ENCODE measurements at regions not wholly inside any gene's neighbourhood (a gene's known extent, or its start where the extent isn't known, plus 50 kb on each side); places are given as distances from the start of the nearest gene placed in this dataset.
A peak's percentile ranks its signal among the peaks of the same experiment; 100 is the strongest.

DNA sequence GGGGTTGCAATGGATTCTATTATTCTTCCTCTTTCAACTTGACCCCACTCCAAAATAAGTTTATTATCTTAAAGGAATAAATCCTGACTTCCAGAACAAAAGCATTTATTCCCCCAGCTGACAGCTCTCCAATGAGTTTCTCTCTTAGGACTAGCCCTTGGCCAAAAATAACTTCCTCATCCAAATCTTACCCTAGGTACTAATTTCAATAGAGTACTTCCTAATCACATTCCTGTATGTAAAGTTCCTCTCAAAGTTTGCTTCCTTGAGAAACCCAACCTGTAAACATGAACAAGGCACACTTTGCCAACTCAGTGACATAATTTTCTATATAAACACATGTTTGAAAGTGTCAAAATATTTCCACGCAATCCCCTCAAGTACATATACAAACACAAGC lies 671.2 kb upstream of the GALNTL6 start:
- ATAC-seq: no peak

DNA sequence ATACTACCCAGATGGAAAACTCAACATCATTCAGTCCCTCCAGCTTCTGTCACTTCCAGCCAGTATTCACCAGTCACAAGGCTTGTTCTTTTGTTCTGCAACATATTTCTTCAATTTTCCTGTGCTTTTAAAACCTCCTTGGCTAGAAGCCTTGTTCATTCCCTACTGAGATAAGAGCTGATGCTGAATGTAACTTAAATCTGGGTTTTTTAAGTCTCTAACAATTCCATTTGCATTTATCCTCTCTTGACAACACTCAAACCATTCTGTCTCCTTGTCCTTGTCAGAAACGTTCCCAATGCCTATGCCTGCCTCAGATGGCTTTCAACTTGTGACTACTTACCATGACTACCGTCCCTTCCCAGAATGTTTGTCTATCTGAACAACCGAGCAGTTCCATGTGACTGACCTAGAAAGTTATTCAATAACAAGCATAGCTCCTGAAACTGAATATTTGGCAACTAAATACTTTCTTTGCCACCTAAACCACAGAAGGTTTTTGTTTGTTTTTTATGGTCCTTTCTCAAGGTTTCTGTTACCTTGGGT lies 682.9 kb upstream of the GALNTL6 start:
- no peak for ATAC-seq

DNA sequence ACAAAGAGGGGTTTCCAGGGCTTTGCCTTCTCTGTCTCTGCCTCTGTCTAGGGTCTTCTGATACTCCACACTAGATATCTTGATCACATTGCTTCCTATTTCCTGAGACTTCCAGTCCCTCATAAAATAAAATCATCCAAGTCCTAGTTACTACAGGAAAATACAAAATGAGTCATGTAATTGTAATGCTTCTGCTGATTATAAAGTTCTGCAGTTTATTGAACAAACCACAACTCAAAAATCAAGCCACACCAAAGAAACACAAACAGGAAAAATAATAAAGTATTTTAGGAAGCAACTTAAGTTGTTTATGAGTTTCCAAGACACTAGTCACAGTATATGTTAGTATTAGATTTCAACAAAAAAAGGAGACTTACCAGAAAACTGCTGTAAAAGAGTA lies 695.1 kb upstream of the GALNTL6 start:
- no peak for ATAC-seq

DNA sequence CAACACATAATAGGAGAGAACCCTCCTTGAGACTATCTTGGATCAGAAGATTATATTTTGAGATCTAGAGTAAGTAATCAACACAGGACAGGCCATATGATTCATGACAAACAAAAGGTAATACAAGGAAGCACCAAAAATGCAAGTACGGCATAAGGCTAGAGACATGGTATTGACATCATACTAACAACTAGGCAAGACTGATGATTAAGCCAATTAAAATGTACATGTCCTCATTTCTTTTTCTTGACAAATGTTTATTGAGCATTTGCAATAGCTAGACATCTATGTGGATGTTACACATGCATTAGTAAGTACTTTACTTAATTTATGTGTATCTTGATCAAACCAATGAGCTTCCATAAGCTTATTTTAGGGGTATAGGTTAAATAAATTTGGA lies 695.7 kb upstream of the GALNTL6 start:
- ATAC-seq: no peak

DNA sequence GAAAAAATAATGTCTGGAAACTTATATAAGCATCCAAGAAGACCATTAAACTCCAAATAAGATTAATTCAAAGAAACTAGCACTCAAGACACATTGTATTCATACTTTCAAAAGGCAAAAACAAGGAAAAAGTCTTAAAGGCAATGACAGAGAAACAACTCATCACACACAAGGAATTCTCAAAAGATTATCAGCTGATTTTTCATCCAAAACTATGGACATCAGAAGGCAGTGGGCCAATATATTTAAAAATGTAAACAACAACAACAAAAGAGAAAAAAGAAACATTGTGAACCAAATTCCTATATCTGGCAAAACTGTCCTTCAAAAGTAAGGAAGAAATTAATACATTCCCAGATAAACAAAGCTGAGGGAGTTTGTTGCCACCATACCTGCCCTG lies 711.4 kb upstream of the GALNTL6 start:
- ATAC-seq: no peak

DNA sequence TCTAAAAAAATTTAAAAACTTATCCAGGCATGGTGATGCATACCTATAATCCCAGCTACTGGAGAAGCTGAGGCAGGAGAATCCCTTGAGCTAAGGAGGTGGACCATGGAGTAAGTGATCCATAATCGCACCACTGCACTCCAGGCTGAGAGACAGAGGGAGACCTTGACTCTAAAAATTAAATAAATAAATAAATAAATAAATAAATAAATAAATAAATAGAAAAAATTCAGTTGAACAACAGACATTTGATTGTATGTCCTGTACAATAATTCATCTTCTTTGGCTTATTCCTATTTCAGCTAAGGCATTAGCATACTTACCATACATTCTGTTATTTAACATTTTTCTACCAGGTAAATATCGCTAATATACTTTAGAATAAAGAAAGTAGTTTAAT lies 726.1 kb upstream of the GALNTL6 start:
- no peak for ATAC-seq

DNA sequence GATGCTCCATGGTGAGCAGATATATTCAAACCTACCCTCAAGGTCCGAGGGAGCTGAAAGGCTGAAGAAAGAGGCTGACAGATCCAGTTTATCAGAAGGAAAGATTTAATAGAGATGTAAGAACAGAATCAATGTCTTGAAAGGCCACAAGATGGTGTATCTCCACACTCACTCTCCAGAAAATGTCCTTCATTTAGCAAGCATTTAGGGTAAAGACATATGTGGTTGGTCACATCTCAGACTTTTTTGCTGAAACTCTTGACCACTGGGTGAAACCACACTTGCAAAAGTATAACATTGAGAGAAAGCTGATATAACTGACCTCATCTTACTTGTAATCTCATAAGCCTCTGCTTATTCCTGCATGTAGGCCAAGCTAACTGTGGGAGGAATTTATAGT lies 745.8 kb upstream of the GALNTL6 start:
- ATAC-seq: no peak

DNA sequence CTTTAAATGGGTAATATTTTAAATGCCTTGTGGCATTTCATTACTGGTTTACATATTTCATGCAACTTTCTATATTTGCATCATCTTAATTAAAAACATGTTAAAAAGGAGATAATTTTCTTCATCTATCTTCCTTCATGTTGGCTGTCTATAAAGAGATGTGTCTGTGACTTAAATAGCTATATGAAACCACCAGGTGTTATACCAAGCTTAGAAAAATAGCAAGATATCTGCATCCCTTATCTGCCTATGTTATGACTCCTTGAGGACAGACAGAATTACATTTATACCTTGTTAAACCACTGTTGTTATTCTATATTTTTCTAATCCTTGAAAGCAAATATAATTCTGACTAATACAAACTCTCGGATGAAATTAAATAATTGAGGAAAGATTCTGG lies 763.8 kb upstream of the GALNTL6 start:
- no peak for ATAC-seq

DNA sequence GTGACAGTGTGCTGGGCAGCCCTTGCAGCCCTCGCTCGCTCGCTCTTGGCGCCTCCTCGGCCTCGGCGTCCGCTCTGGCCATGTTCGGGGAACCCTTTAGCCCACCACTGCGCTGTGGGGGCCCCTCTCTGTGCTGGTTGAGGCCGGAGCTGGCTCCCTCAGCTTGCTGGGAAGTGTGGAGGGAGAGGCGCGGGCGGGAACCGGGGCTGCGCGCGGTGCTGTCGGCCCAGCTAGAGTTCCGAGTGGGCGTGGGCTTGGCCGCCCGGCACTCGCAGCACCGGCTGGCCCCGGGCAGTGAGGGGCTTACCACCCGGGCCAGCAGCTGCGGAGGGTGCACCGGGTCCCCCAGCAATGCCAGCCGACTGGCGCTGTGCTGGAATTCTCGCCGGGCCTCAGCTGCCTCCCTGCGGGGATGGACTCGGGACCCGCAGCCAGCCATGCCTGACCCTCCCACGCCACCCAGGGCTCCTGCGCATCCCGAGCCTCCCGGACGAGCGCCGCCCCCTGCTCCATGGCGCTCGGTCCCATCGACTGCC lies 770.1 kb upstream of the GALNTL6 start:
- peak in 1 of 2 donors; percentile 6 for ATAC-seq

DNA sequence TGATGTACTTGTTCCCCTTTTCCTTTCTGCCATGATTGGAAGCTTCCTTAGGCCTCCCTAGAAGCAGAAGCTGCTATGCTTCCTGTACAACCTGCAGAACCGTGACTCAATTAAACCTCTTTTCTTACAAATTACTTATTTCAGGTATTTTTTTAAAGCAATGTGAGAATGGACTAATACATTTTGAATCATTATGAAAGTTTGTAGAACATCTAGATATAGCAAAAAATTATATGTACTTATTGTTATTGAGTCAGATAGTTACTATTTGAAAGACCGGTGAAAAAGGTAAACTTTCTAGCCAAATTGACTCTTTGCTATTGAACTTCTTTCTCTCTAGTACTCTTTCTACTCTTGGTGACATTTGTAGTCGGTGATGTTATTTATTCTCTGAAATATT lies 777.3 kb upstream of the GALNTL6 start:
- ATAC-seq: no peak

DNA sequence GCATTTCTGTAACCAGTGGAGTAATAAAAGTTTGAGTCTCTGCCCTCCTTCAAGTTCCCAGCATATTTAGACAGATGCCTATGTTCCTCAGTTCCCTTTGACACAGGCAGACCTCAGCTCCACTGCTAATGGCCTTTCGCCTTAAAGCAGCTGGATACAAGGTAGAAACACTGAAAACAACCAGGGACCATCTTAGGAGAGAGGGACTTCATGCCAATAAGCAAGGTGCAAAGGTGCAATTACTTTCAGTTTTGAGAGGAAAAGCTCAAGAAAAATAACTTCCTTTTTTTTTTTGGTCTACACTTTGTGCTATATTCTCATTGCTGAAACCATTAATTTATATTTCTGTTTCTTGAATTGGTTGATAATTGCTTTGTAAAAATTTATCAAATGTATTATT lies 781.9 kb upstream of the GALNTL6 start:
- ATAC-seq: no peak

DNA sequence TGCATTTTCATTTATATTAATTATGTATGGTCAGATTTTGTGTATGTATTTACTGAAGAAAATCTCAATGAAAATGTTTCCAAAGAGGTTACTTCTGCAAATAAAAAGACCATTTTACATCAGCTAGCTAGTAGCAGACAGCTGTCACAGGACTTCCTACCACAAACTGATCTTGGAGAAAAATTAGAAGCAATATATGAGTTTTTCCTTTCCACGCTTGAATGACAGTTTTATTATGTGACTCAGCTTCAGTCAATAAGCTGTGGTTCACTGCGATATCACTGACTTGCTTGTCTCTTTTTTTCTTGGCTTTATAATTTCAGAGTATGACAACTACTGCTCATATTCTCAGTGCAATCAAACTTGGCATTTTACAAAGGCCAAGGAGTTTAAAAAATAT lies 787.4 kb upstream of the GALNTL6 start:
- ATAC-seq: no peak

DNA sequence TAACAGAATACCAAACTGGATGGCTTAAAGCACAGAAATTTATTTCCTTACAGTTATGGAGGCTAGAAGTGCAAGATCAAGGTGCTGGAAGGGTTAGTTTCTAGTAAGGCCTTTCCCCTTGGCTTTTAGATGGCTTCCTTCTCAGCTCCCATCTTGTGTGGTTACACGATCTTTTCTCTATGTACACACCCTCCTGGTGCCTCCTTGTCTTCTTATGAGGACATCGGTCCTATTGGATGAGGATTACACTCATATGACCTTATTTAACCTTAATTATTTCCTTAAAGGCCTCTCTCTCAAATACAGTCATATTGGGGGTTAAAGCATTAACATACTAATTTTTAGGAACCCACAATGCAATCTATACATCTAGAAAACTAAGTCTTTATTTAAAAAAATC lies 787.9 kb upstream of the GALNTL6 start:
- ATAC-seq: no peak

DNA sequence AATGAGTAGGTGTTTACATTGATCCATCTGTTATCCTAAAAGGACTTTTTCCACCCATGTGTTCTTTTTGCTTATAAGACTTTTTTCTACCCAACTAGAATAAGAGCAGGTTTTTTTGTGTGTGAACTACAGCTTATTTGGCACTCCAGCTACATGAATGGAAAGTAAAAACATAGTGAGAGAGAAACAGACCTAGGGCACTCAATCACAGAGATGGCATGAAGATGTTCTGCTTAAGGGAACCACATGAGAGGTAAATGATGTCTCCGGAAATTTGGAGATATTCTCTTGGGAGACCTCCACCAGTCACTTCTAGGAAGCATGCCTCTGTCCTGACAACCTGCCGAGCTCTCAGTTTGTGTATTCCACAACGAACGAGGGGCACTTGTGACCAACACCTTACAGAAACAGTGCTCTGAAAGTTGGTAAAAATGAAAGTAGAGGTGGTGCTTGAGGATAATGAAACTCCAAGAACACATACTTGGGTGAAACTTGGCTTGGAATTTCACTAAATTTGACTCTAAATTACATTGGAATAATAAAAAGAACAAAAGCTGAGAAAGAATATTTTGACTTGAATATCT lies 788.4 kb upstream of the GALNTL6 start:
- no peak for ATAC-seq

DNA sequence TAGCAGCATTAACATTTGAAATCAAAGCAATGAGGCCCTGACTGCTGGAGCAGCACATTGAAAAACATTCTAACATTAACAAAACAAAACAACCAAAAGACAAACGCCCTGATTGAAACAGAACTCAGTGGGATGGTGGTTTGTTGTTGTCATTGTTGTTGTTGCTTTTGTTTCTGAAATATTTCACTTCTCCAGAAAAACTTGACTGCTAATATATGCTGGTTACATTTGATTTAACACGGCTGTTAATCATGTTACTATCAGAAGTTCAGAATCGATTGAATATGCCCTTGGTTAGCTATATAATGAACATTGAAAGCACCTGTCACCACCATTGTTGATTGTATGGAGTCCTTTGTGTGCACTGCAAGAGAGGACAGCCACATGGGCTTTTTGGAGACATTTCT lies 790.4 kb upstream of the GALNTL6 start:
- no peak for ATAC-seq

DNA sequence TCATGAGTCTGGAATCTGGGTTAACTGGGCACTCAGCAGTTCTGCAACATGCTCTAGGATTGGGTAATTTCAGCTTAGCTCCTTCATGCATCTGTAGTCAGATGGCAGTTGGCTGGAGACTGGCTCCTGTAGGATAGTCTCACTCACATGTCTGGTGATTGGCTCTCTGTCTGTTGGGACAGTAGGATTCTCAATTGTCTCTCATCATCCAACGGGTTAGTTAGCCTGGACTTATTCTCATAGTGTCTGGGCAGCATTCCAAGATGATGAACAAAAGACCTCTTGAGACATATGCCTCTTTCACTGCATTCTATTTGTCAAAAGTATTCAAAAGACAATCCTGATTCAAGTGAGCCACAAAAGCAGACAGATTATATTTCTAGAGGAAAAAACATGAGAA lies 795.6 kb upstream of the GALNTL6 start:
- no peak for ATAC-seq

DNA sequence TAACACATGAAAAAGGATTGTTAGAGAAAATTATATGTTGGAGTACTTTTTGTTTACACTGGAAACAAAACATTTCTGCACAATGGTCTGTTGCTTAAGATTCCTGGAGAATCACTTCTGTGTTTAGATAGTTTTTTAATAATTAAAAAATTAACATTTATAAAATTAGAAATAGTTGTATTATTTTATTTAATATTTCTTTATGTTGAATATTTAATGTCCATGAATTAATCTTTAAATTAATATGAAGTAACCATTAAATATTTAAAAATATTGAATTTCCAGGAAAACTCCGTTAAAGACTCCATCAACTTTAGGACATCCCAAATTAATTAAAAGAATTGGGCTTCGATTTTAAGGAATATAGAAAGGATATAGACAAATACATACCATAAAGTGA lies 797.1 kb upstream of the GALNTL6 start:
- no peak for ATAC-seq

DNA sequence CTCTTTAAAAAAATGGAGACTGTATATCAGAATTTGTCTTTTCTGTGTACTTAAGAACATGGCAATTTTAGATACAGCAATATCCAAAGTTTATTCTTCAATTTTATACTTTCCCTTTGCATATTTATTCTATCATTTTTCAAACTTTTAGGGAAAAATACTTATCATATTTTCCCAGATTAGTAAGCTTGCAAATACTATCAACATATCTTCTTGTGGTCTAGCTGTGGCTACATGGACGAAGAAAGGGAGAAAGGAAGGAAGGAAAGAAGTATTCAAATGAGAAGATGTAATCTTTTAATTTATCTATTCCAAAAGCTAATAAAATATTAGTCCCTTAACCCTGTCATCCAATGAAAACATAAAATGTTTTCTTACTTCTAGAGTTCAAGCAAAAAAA lies 797.8 kb upstream of the GALNTL6 start:
- no peak for ATAC-seq

DNA sequence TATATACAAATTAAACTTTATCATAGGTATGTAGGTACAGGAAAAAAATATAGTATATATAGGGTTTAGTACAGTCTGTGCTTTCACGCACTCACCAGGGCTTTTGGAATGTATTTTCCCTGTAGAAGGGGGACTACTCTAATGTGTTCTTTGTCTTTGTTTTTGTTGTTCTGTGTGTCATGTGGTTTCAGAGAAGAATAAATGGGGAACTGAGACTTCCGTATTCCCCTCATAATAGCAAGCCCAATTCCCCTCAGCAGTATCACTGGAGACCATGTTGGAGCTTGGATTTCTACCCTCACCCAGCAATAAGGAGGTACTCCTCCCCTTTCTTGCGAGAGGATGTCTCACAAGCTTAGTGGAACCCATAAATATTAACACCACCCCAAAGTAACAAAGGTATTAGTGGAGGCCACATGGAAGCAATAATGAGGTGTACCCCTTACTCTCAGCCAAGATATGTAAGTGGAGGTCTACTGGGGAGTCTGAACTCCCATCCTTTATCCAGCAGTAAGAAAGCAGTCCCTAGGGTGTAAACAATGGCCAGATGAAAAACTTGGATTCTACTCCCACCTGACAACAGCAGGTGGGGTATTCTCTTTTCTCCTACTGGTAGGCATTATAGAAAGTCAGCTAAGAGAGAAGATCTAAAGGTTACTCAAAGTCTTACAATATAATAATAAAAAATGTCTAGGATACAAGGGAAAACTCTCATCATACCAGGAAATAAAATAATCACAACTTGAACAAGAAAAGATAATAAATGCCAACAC lies 805.4 kb upstream of the GALNTL6 start:
- no peak for ATAC-seq

DNA sequence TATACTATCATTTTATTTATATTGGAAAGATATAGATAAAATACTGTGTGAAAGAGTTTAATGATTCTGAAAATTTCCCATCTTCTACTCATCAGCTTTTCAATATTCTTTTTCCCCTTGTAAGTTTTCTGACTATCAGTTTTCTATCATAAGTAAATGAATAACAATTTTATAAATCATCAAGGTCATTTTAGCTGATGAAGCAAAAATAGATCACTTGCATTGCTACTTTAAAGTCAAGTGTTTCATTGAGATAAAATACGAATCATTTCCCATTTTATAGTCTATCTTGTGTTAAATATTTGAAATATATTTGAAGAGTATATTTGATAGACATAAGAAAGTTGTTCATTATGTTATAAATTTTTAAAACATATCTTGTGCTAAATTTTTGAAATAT lies 811.0 kb upstream of the GALNTL6 start:
- no peak for ATAC-seq

DNA sequence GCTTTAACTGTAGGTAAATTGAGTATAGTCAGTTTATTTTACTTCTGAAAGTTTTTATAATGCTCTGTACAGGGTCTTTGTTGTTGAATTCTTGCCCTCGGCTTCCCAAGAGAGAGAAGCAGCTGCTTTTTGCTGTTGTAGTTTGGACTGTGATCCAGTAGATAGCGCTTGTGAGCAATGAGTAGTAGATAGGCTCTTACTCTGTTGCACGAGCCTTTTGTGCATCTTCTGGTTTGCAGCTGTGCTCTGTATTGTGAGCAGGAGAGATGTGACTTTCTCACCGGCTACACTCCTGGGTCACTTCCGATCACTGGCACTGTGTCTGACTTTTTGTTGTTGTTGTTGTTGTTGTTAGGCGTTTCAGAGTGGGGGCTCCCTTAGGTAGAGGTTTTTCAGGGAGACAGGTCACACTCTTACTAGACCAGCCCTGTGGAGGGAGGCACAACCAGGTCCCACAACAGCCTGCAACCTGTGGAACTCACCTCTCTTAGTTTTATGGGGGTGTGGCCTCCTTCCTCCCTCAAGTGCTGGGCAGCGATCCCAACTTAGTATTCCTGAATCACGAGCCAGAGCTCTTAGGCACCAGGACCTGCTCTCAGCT lies 822.1 kb upstream of the GALNTL6 start:
- no peak for ATAC-seq

DNA sequence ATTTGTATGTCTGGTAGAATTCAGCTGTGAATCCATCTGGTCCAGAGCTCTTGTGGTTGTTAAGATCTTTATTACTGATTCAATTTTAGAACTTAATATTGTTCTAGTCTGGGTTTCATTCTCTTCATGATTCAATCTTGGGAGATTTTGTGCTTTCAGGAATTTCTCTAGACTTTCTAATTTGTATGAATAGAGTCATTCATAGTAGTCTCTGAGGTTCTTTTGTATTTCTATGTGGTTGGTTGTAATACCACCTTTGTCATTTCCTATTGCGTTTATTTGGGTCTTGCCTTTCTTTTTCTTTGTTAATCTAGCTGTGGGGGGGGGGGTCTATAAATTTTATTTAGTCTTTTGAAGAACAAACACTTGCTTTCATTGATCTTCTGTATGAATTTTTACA lies 824.8 kb upstream of the GALNTL6 start:
- no peak for ATAC-seq

DNA sequence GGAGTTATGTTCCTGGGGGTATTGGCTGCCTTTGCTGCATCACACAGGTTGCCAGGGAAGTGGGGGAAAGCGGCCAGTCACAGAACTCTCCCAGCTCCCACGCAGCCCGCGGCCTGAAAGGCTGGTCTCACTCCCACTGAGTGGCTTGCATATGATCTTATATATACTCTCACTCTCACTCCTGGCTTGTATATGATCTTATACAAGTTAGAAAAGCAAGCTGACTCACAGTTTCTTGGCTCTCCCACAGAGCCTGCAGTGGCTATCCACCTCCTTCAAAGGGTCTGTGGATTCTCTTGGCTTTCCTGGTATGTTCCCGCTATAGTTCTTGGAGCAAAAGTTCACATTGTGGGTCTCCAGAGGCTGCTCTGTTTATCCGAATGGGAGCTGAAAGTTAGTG lies 833.5 kb upstream of the GALNTL6 start:
- no peak for ATAC-seq

DNA sequence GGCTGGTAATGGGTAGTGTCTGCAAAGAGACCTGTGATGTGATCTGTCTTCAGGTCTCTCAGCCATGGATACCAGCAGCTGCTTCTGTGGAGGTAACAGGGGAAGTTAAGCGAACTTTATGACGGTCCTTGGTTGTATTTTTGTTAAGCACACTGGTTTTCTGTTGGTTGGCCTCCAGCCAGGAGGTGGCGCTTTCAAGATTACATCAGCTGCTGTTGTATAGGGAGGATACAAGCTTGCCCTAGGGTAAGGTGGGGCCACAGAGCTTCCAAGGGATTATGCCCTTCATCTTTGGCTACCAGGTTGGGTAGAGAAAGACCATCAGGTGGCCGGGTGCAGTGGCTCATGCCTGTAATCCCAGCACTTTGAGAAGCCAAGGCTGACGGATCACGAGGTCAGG lies 834.2 kb upstream of the GALNTL6 start:
- ATAC-seq: no peak

All from activated CD4-positive, CD25-positive, alpha-beta regulatory T cell treated with anti-CD3 and anti-CD28 coated beads, Interleukin-2, amount 50 U/mL, for 24 hours (primary cell).